Keratinocyte (primary cell): ENCODE measurements at regions not wholly inside any gene's neighbourhood (a gene's known extent, or its start where the extent isn't known, plus 50 kb on each side); places are given as distances from the start of the nearest gene placed in this dataset.

Experiments used
- DNase-seq: peaks from one replicate; pipeline ENCODE4 v3.0.0-alpha.2; 2011; ENCODE audit warnings: low read depth, missing footprints, low spot score
- FAIRE-seq: peaks from 2 replicates; lab custom pipeline; 2011; peaks lifted over from hg19 to GRCh38; lab: Jason Lieb, UNC
- H2AFZ ChIP-seq: 2 replicates; pipeline ENCODE4 v1.6.0; 2012; ENCODE audit warnings: low read length, control low read depth, inconsistent platforms; ENCODE audit not compliant: control insufficient read depth
- H3K27ac ChIP-seq: 2 replicates; pipeline ENCODE4 v1.5.1; 2011; ENCODE audit warnings: low read length; ENCODE audit not compliant: control insufficient read depth, insufficient read depth
- H3K27me3 ChIP-seq: 3 replicates; pipeline ENCODE4 v1.6.0; 2011; ENCODE audit warnings: low read length; ENCODE audit not compliant: control insufficient read depth, insufficient read depth; ENCODE audit errors: extremely low read depth
- H3K36me3 ChIP-seq, 2 experiments: 2 replicates in 1 of 2; 3 replicates in 1 of 2; pipeline ENCODE4 v1.5.1; 2011; ENCODE audit warnings: low read length in 2 of 2, mild to moderate bottlenecking in 1 of 2; ENCODE audit not compliant: control insufficient read depth in 2 of 2, insufficient read depth in 2 of 2; ENCODE audit errors: extremely low read depth in 1 of 2
- H3K4me1 ChIP-seq: 3 replicates; pipeline ENCODE4 v1.5.1; 2011; ENCODE audit warnings: low read length; ENCODE audit not compliant: control insufficient read depth, insufficient read depth; ENCODE audit errors: extremely low read depth
- H3K4me2 ChIP-seq: 3 replicates; pipeline ENCODE4 v1.6.0; 2011; ENCODE audit warnings: low read depth, low read length; ENCODE audit not compliant: control insufficient read depth, insufficient read depth; ENCODE audit errors: extremely low read depth
- H3K4me3 ChIP-seq, 3 experiments: fragments of 200-600 bp in 1 of 3; sonication (generic) in 1 of 3; 2 replicates in 2 of 3; 3 replicates in 1 of 3; pipeline ENCODE4 v1.5.1; 2011 to 2016; ENCODE audit warnings: low read length in 3 of 3, mild to moderate bottlenecking in 3 of 3, control low read depth in 2 of 3, inconsistent platforms in 1 of 3, low read depth in 1 of 3, mixed read lengths in 1 of 3, mixed run types in 1 of 3, moderate library complexity in 1 of 3; ENCODE audit not compliant: control insufficient read depth in 2 of 3, insufficient read depth in 2 of 3; ENCODE audit errors: extremely low read depth in 1 of 3
- H3K79me2 ChIP-seq: 2 replicates; pipeline ENCODE4 v1.6.0; 2012; ENCODE audit warnings: low read length; ENCODE audit not compliant: control insufficient read depth, insufficient read depth
- H3K9ac ChIP-seq: 3 replicates; pipeline ENCODE4 v1.6.0; 2011; ENCODE audit warnings: low read length; ENCODE audit not compliant: control insufficient read depth, insufficient read depth; ENCODE audit errors: extremely low read depth
- H3K9me1 ChIP-seq: 3 replicates; pipeline ENCODE4 v1.6.0; 2011; ENCODE audit warnings: low read length; ENCODE audit not compliant: control insufficient read depth, insufficient read depth; ENCODE audit errors: extremely low read depth
- H3K9me3 ChIP-seq: 2 replicates; pipeline ENCODE4 v1.5.1; 2012; ENCODE audit warnings: low read depth, low read length; ENCODE audit not compliant: control insufficient read depth
- H4K20me1 ChIP-seq: 3 replicates; pipeline ENCODE4 v1.6.0; 2011; ENCODE audit warnings: low read length; ENCODE audit not compliant: control insufficient read depth, insufficient read depth; ENCODE audit errors: extremely low read depth
- EZH2 ChIP-seq: IDR thresholded peaks from one replicate; pipeline ENCODE4 v1.6.1; 2012; ENCODE audit warnings: inconsistent platforms, mild to moderate bottlenecking, low read length, moderate library complexity
- dilution Hi-C: fragments of 300-500 bp; cut with MboI; formaldehyde crosslinking; loops from one replicate; pipeline ENCODE4 v1.7.0; 2020; ENCODE audit warnings: low sequenced_read_pairs; ENCODE audit not compliant: extremely low pct_ligation_motif_present
- TF ChIP-seq, protein P1 (sequence below), 3 experiments: IDR thresholded peaks in 1 of 3; conservative IDR thresholded peaks in 1 of 3; optimal IDR thresholded peaks in 1 of 3; 2 replicates in 2 of 3; 3 replicates in 1 of 3; pipeline versions ENCODE3 to v1.5.1; 2011; ENCODE audit warnings: low read length in 3 of 3, mild to moderate bottlenecking in 3 of 3, moderate library complexity in 2 of 3, control low read depth in 1 of 3, inconsistent platforms in 1 of 3; ENCODE audit not compliant: insufficient read depth in 2 of 3; ENCODE audit errors: extremely low read depth in 1 of 3

DNA sequence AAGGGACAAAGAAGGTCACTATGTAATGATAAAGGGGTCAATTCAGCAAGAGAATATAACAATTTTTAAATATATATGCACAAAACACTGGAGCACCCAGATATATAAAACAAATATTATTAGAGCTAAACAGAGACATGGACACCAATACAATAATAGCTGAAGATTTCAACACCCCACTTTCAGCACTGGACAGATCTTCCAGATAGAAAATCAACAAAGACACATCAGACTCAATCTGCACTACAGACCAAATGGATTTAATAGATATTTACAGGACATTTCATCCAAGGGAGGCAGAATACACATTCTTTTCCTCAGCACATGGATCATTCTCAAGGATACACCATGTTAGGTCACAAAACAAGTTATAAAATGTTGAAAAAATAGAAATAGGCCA lies 111.4 kb downstream of the SOX3 start:
- H3K9ac ChIP-seq, result no peak overlapping the region
- no peak overlapping the region for H3K27ac ChIP-seq
- no peak for DNase-seq
- no peaks in the 10 kb centered on the region for H3K36me3 ChIP-seq
- no peak for FAIRE-seq
- no peaks in the 10 kb centered on the region for H3K27me3 ChIP-seq
- H3K4me1 ChIP-seq, result no peaks in the 10 kb centered on the region
- H3K4me2 ChIP-seq, result no peak overlapping the region
- H3K4me3 ChIP-seq, result no peak overlapping the region
- no peak overlapping the region for H2AFZ ChIP-seq
- H4K20me1 ChIP-seq, result no peaks in the 10 kb centered on the region
- no peak for TF ChIP-seq EZH2
- TF ChIP-seq, protein P1, sequence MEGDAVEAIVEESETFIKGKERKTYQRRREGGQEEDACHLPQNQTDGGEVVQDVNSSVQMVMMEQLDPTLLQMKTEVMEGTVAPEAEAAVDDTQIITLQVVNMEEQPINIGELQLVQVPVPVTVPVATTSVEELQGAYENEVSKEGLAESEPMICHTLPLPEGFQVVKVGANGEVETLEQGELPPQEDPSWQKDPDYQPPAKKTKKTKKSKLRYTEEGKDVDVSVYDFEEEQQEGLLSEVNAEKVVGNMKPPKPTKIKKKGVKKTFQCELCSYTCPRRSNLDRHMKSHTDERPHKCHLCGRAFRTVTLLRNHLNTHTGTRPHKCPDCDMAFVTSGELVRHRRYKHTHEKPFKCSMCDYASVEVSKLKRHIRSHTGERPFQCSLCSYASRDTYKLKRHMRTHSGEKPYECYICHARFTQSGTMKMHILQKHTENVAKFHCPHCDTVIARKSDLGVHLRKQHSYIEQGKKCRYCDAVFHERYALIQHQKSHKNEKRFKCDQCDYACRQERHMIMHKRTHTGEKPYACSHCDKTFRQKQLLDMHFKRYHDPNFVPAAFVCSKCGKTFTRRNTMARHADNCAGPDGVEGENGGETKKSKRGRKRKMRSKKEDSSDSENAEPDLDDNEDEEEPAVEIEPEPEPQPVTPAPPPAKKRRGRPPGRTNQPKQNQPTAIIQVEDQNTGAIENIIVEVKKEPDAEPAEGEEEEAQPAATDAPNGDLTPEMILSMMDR (optimal IDR thresholded peaks at IDR 0.05 in 1 of 3, IDR thresholded peaks at IDR 0.05 in 1 of 3, conservative IDR thresholded peaks at IDR 0.05 in 1 of 3; ENCODE audit: extremely low read depth in 1 of 3, insufficient read depth in 2 of 3, low read length in 3 of 3), result no peak
- no peaks in the 10 kb centered on the region for H3K79me2 ChIP-seq
- no peaks in the 10 kb centered on the region for H3K9me3 ChIP-seq
- dilution Hi-C loops, result no loop called here
- H3K9me1 ChIP-seq, result no peaks in the 10 kb centered on the region

- Histone ChIP-seq H3K4me1 (no peaks in the 10 kb centered on the region), H3K79me2 (no peaks in the 10 kb centered on the region), H3K4me3 (no peak overlapping the region), H3K9me1 (no peaks in the 10 kb centered on the region), H3K27me3 (no peaks in the 10 kb centered on the region), H3K9ac (no peak overlapping the region), H3K9me3 (no peaks in the 10 kb centered on the region), H4K20me1 (no peaks in the 10 kb centered on the region), H2AFZ (no peak overlapping the region), H3K36me3 (no peaks in the 10 kb centered on the region), H3K27ac (no peak overlapping the region), H3K4me2 (no peak overlapping the region)
- FAIRE-seq, result no peak
- dilution Hi-C loops, result no loop called here
- DNase-seq, result no peak
- TF ChIP-seq, protein P1 (optimal IDR thresholded peaks at IDR 0.05 in 1 of 3, IDR thresholded peaks at IDR 0.05 in 1 of 3, conservative IDR thresholded peaks at IDR 0.05 in 1 of 3; ENCODE audit: extremely low read depth in 1 of 3, insufficient read depth in 2 of 3, low read length in 3 of 3), result no peak
- no peak for TF ChIP-seq EZH2
Observed at GRCh38 chrX:140391313-140391712, 113.6 kb downstream of the SOX3 start.
